ENCODE measurements at regions not wholly inside any gene's neighbourhood (a gene's known extent, or its start where the extent isn't known, plus 50 kb on each side); places are given as distances from the start of the nearest gene placed in this dataset.
"Not testable (repeated sequence)": the region's sequence is repeated elsewhere in the genome, so short reads cannot be mapped to it uniquely, and the experiment has no call there.

- no peak overlapping the region for H3K4me2 ChIP-seq (ENCODE audit: low read depth, low read length, poor library complexity, severe bottlenecking)
- H3K9ac ChIP-seq (ENCODE audit: low read length), result no peak overlapping the region
- TF ChIP-seq, protein P1, sequence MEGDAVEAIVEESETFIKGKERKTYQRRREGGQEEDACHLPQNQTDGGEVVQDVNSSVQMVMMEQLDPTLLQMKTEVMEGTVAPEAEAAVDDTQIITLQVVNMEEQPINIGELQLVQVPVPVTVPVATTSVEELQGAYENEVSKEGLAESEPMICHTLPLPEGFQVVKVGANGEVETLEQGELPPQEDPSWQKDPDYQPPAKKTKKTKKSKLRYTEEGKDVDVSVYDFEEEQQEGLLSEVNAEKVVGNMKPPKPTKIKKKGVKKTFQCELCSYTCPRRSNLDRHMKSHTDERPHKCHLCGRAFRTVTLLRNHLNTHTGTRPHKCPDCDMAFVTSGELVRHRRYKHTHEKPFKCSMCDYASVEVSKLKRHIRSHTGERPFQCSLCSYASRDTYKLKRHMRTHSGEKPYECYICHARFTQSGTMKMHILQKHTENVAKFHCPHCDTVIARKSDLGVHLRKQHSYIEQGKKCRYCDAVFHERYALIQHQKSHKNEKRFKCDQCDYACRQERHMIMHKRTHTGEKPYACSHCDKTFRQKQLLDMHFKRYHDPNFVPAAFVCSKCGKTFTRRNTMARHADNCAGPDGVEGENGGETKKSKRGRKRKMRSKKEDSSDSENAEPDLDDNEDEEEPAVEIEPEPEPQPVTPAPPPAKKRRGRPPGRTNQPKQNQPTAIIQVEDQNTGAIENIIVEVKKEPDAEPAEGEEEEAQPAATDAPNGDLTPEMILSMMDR (IDR thresholded peaks at IDR 0.05; ENCODE audit: insufficient read depth, low read length, poor library complexity, severe bottlenecking), result no peak
- no peak for TF ChIP-seq EZH2phosphoT487 (conservative IDR thresholded peaks at IDR 0.05; ENCODE audit: low read length)
- no peaks in the 10 kb centered on the region for H3K36me3 ChIP-seq (ENCODE audit: low read length)
- no peak overlapping the region for H2AFZ ChIP-seq (ENCODE audit: low read depth, low read length, severe bottlenecking)
- no peaks in the 10 kb centered on the region for H4K20me1 ChIP-seq (ENCODE audit: low read depth, low read length)
- no peak overlapping the region for H3K27ac ChIP-seq (ENCODE audit: low read depth, low read length)
- H3K9me3 ChIP-seq (ENCODE audit: insufficient read depth, low read length), result no peaks in the 10 kb centered on the region
- no peaks in the 10 kb centered on the region for H3F3A ChIP-seq (ENCODE audit: insufficient read depth)
- H3K27me3 ChIP-seq (ENCODE audit: low read length), result no peaks in the 10 kb centered on the region
- no peak overlapping the region for H3K4me3 ChIP-seq (ENCODE audit: insufficient read depth, low read length, poor library complexity, severe bottlenecking)
- H3K79me2 ChIP-seq (ENCODE audit: insufficient read depth, low read length), result no peaks in the 10 kb centered on the region
- no peaks in the 10 kb centered on the region for H3K9me2 ChIP-seq (replicated peaks; ENCODE audit: insufficient read depth, low read length)
Observed at GRCh38 chrX:27136325-27136724, 326.8 kb downstream of the PPP4R3C start.

GRCh38 chrX:27132862-27133261 lies 330.3 kb downstream of the PPP4R3C start:
- no peaks in the 10 kb centered on the region for H4K20me1 ChIP-seq (ENCODE audit: low read depth, low read length)
- H3K9me2 ChIP-seq (replicated peaks; ENCODE audit: insufficient read depth, low read length), result no peaks in the 10 kb centered on the region
- TF ChIP-seq, protein P1 (IDR thresholded peaks at IDR 0.05; ENCODE audit: insufficient read depth, low read length, poor library complexity, severe bottlenecking), result no peak
- no peak for TF ChIP-seq EZH2phosphoT487 (conservative IDR thresholded peaks at IDR 0.05; ENCODE audit: low read length)

DNA sequence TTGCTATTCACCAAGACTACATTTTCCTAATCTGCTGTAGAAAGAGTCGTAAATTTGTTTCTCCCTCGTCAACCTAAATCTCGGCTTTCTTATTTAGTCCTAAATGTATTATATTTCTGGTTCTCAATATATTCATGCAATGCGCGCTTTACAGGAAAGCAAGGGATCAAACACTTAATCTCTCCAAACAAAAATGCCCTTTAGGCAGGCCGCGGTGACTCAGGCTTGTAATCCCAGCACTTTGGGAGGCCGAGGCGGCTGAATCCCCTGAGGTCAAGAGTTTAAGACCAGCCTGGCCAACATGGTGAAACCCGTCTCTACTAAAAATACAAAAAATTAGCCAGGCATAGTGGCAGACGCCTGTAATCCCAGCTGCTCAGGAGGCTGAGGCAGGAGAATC lies 376.0 kb downstream of the PPP4R3C start:
- not testable (repeated sequence) for H3K79me2 ChIP-seq (ENCODE audit: insufficient read depth, low read length); H3K27me3 ChIP-seq (ENCODE audit: low read length)

More at GRCh38 chrX:27132862-27133261, 330.3 kb downstream of the PPP4R3C start:
- no peaks in the 10 kb centered on the region for H3K36me3 ChIP-seq (ENCODE audit: low read length)
- H3K9me3 ChIP-seq (ENCODE audit: insufficient read depth, low read length), result no peaks in the 10 kb centered on the region
- no peak overlapping the region for H2AFZ ChIP-seq (ENCODE audit: low read depth, low read length, severe bottlenecking)
- H3K27me3 ChIP-seq (ENCODE audit: low read length), result no peaks in the 10 kb centered on the region
- H3K4me2 ChIP-seq (ENCODE audit: low read depth, low read length, poor library complexity, severe bottlenecking), result no peak overlapping the region
- no peak overlapping the region for H3K27ac ChIP-seq (ENCODE audit: low read depth, low read length)
- no peaks in the 10 kb centered on the region for H3K79me2 ChIP-seq (ENCODE audit: insufficient read depth, low read length)
- no peak overlapping the region for H3K9ac ChIP-seq (ENCODE audit: low read length)
- H3F3A ChIP-seq (ENCODE audit: insufficient read depth), result no peaks in the 10 kb centered on the region
- H3K4me3 ChIP-seq (ENCODE audit: insufficient read depth, low read length, poor library complexity, severe bottlenecking), result no peak overlapping the region

DNA sequence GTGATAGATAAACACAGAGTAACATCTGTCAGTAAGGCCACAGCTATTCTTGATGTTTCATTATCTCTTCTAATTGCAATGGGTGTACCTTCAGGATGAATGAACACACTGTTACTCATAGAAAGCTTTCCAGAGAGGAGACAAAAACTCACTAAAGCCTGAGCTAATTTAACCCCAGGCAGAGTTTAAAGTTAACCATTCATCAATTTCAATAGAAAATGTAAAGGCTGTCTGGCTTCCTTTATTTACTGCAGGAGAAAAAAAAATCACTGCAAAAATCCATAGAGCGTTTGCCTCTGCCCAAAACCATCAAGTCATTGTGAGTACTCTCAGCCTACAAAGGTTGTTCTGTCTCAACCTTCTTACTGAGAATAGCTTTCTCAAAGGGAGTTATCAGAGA lies 376.9 kb downstream of the PPP4R3C start:
- no peak overlapping the region for H3K4me2 ChIP-seq (ENCODE audit: low read depth, low read length, poor library complexity, severe bottlenecking)
- H3K79me2 ChIP-seq (ENCODE audit: insufficient read depth, low read length), result no peaks in the 10 kb centered on the region
- TF ChIP-seq, protein P1 (IDR thresholded peaks at IDR 0.05; ENCODE audit: insufficient read depth, low read length, poor library complexity, severe bottlenecking), result no peak
- no peak for TF ChIP-seq EZH2phosphoT487 (conservative IDR thresholded peaks at IDR 0.05; ENCODE audit: low read length)
- no peak overlapping the region for H3K4me3 ChIP-seq (ENCODE audit: insufficient read depth, low read length, poor library complexity, severe bottlenecking)
- H3K27me3 ChIP-seq (ENCODE audit: low read length), result no peaks in the 10 kb centered on the region
- no peak overlapping the region for H3K27ac ChIP-seq (ENCODE audit: low read depth, low read length)
- no peak overlapping the region for H2AFZ ChIP-seq (ENCODE audit: low read depth, low read length, severe bottlenecking)
- H3K9ac ChIP-seq (ENCODE audit: low read length), result no peak overlapping the region
- H3K36me3 ChIP-seq (ENCODE audit: low read length), result no peaks in the 10 kb centered on the region
- H3F3A ChIP-seq (ENCODE audit: insufficient read depth), result no peaks in the 10 kb centered on the region
- no peaks in the 10 kb centered on the region for H3K9me2 ChIP-seq (replicated peaks; ENCODE audit: insufficient read depth, low read length)
- no peaks in the 10 kb centered on the region for H3K9me3 ChIP-seq (ENCODE audit: insufficient read depth, low read length)
- H4K20me1 ChIP-seq (ENCODE audit: low read depth, low read length), result no peaks in the 10 kb centered on the region

More for the DNA sequence above, 376.0 kb downstream of the PPP4R3C start:
- not testable (repeated sequence) for H3F3A ChIP-seq (ENCODE audit: insufficient read depth); H2AFZ ChIP-seq (ENCODE audit: low read depth, low read length, severe bottlenecking); H3K9me2 ChIP-seq (replicated peaks; ENCODE audit: insufficient read depth, low read length); H3K9me3 ChIP-seq (ENCODE audit: insufficient read depth, low read length); H3K36me3 ChIP-seq (ENCODE audit: low read length); H3K9ac ChIP-seq (ENCODE audit: low read length); H3K4me2 ChIP-seq (ENCODE audit: low read depth, low read length, poor library complexity, severe bottlenecking); H4K20me1 ChIP-seq (ENCODE audit: low read depth, low read length); H3K27ac ChIP-seq (ENCODE audit: low read depth, low read length); H3K4me3 ChIP-seq (ENCODE audit: insufficient read depth, low read length, poor library complexity, severe bottlenecking)

Data from SU-DHL-6 (cell line).